Astrocyte (in vitro differentiated cells and primary cell): ENCODE measurements at regions not wholly inside any gene's neighbourhood (a gene's known extent, or its start where the extent isn't known, plus 50 kb on each side); places are given as distances from the start of the nearest gene placed in this dataset.

Experiments used
- DNase-seq: peaks from one replicate; pipeline ENCODE4 v3.0.0-alpha.2; 2010; ENCODE audit warnings: low read depth
- FAIRE-seq: peaks from 2 replicates; lab custom pipeline; 2011; peaks lifted over from hg19 to GRCh38; lab: Jason Lieb, UNC
- H2AFZ ChIP-seq: 2 replicates; pipeline ENCODE4 v1.6.0; 2012; ENCODE audit warnings: low read depth, low read length, inconsistent platforms
- H3K27ac ChIP-seq: 2 replicates; pipeline ENCODE4 v1.5.1; 2011; ENCODE audit warnings: low read depth, low read length, inconsistent platforms
- H3K27me3 ChIP-seq: 2 replicates; pipeline ENCODE4 v1.6.0; 2011; ENCODE audit warnings: low read length, inconsistent platforms; ENCODE audit not compliant: insufficient read depth
- H3K36me3 ChIP-seq: 2 replicates; pipeline ENCODE4 v1.5.1; 2011; ENCODE audit warnings: low read length, inconsistent platforms; ENCODE audit not compliant: insufficient read depth
- H3K4me1 ChIP-seq: 2 replicates; pipeline ENCODE4 v1.5.1; 2011; ENCODE audit warnings: low read length, inconsistent platforms; ENCODE audit not compliant: insufficient read depth
- H3K4me2 ChIP-seq: 2 replicates; pipeline ENCODE4 v1.6.0; 2012; ENCODE audit warnings: low read length, inconsistent platforms
- H3K4me3 ChIP-seq: 2 replicates; pipeline ENCODE4 v1.5.1; 2011; ENCODE audit warnings: low read depth, mild to moderate bottlenecking, low read length, inconsistent platforms; ENCODE audit not compliant: insufficient read depth
- H3K79me2 ChIP-seq: 2 replicates; pipeline ENCODE4 v1.6.0; 2012; ENCODE audit warnings: mild to moderate bottlenecking, low read length, inconsistent platforms; ENCODE audit not compliant: insufficient read depth
- H3K9ac ChIP-seq: 2 replicates; pipeline ENCODE4 v1.6.0; 2012; ENCODE audit warnings: mild to moderate bottlenecking, low read length, inconsistent platforms
- H3K9me3 ChIP-seq: 2 replicates; pipeline ENCODE4 v1.5.1; 2012; ENCODE audit warnings: low read depth, mild to moderate bottlenecking, low read length, inconsistent platforms; ENCODE audit not compliant: insufficient read depth
- H4K20me1 ChIP-seq: 2 replicates; pipeline ENCODE4 v1.6.0; 2012; ENCODE audit warnings: low read length, inconsistent platforms; ENCODE audit not compliant: insufficient read depth
- H3K27ac Mint-ChIP-seq: one replicate; pipeline ENCODE4 v1.8.0; 2021; ENCODE audit warnings: mild to moderate bottlenecking, mixed read lengths; ENCODE audit not compliant: unreplicated experiment
- H3K27me3 Mint-ChIP-seq: one replicate; pipeline ENCODE4 v1.8.0; 2021; ENCODE audit warnings: low read depth, mixed read lengths; ENCODE audit not compliant: unreplicated experiment
- H3K36me3 Mint-ChIP-seq: one replicate; pipeline ENCODE4 v1.8.0; 2021; ENCODE audit warnings: low read depth, mixed read lengths; ENCODE audit not compliant: unreplicated experiment
- H3K4me1 Mint-ChIP-seq: one replicate; pipeline ENCODE4 v1.8.0; 2021; ENCODE audit warnings: low read depth, mixed read lengths; ENCODE audit not compliant: unreplicated experiment
- H3K4me3 Mint-ChIP-seq: one replicate; pipeline ENCODE4 v1.8.0; 2021; ENCODE audit warnings: mild to moderate bottlenecking, moderate library complexity, mixed read lengths; ENCODE audit not compliant: unreplicated experiment
- H3K9me3 Mint-ChIP-seq: one replicate; pipeline ENCODE4 v1.8.0; 2021; ENCODE audit warnings: mild to moderate bottlenecking, mixed read lengths; ENCODE audit not compliant: unreplicated experiment
- CTCF ChIP-seq: IDR thresholded peaks from 2 replicates; pipeline ENCODE4 v1.5.1; 2011; ENCODE audit warnings: low read depth, mild to moderate bottlenecking, inconsistent platforms, low read length, moderate library complexity; ENCODE audit not compliant: insufficient read depth
- EZH2 ChIP-seq: IDR thresholded peaks from 2 replicates; pipeline ENCODE4 v1.6.1; 2012; ENCODE audit warnings: mild to moderate bottlenecking, low read length, inconsistent platforms; ENCODE audit not compliant: insufficient read depth

- Histone ChIP-seq H2AFZ (no peak overlapping the region), H3K9ac (no peak overlapping the region), H3K27me3 (no peaks in the 10 kb centered on the region), H3K36me3 (no peaks in the 10 kb centered on the region), H3K27ac (no peak overlapping the region), H4K20me1 (no peaks in the 10 kb centered on the region), H3K9me3 (peaks cover 5% of the 10 kb centered on the region), H3K4me1 (no peaks in the 10 kb centered on the region), H3K4me2 (no peak overlapping the region), H3K4me3 (no peak overlapping the region), H3K79me2 (no peaks in the 10 kb centered on the region)
- peaks cover 6% of the 10 kb centered on the region for H3K9me3 Mint-ChIP-seq
- H3K4me3 Mint-ChIP-seq = no peak overlapping the region
- H3K27ac Mint-ChIP-seq = no peak overlapping the region
- no peak for TF ChIP-seq EZH2
- TF ChIP-seq CTCF = no peak
- DNase-seq (no peak), FAIRE-seq (no peak)
- no peaks in the 10 kb centered on the region for H3K4me1 Mint-ChIP-seq
- H3K36me3 Mint-ChIP-seq = no peaks in the 10 kb centered on the region
- H3K27me3 Mint-ChIP-seq = peaks cover 2% of the 10 kb centered on the region
Measured at GRCh38 chr18:78514910-78515670, 464.5 kb upstream of the SALL3 start.

GRCh38 chr18:78517328-78517727 lies 462.3 kb upstream of the SALL3 start:
- Histone ChIP-seq H2AFZ (no peak overlapping the region), H3K36me3 (no peaks in the 10 kb centered on the region), H3K79me2 (no peaks in the 10 kb centered on the region), H3K27ac (no peak overlapping the region), H4K20me1 (no peaks in the 10 kb centered on the region), H3K4me1 (no peaks in the 10 kb centered on the region), H3K9ac (no peak overlapping the region), H3K4me2 (no peak overlapping the region), H3K9me3 (peaks cover 9% of the 10 kb centered on the region), H3K27me3 (no peaks in the 10 kb centered on the region), H3K4me3 (no peak overlapping the region)
- H3K4me1 Mint-ChIP-seq = no peaks in the 10 kb centered on the region
- no peak for DNase-seq
- H3K9me3 Mint-ChIP-seq = peaks cover 7% of the 10 kb centered on the region
- H3K4me3 Mint-ChIP-seq = no peak overlapping the region
- TF ChIP-seq EZH2 (no peak), CTCF (no peak)
- no peaks in the 10 kb centered on the region for H3K36me3 Mint-ChIP-seq
- H3K27ac Mint-ChIP-seq = no peak overlapping the region
- H3K27me3 Mint-ChIP-seq = peaks cover 2% of the 10 kb centered on the region
- FAIRE-seq = no peak

- H3K27ac Mint-ChIP-seq = no peak overlapping the region
- DNase-seq (no peak), FAIRE-seq (no peak)
- H3K9me3 Mint-ChIP-seq = peaks cover 7% of the 10 kb centered on the region
- H4K20me1 ChIP-seq = no peaks in the 10 kb centered on the region
- TF ChIP-seq EZH2 = no peak
- no peak for TF ChIP-seq CTCF
- H3K27me3 ChIP-seq = no peaks in the 10 kb centered on the region
- no peaks in the 10 kb centered on the region for H3K4me1 ChIP-seq
- H3K9me3 ChIP-seq = peaks cover 9% of the 10 kb centered on the region
- H3K4me2 ChIP-seq = no peak overlapping the region
- no peaks in the 10 kb centered on the region for H3K4me1 Mint-ChIP-seq
- no peak overlapping the region for H3K9ac ChIP-seq
- no peaks in the 10 kb centered on the region for H3K36me3 ChIP-seq
- H3K27me3 Mint-ChIP-seq = peaks cover 2% of the 10 kb centered on the region
- H3K36me3 Mint-ChIP-seq = no peaks in the 10 kb centered on the region
- no peak overlapping the region for H2AFZ ChIP-seq
- no peak overlapping the region for H3K27ac ChIP-seq
- no peak overlapping the region for H3K4me3 Mint-ChIP-seq
- no peak overlapping the region for H3K4me3 ChIP-seq
- H3K79me2 ChIP-seq = no peaks in the 10 kb centered on the region
Measured at GRCh38 chr18:78517973-78518372, 461.6 kb upstream of the SALL3 start.
